MM.1S (cell line): ENCODE measurements at regions not wholly inside any gene's neighbourhood (a gene's known extent, or its start where the extent isn't known, plus 50 kb on each side); places are given as distances from the start of the nearest gene placed in this dataset.

ENCODE experiments used
- CTCF ChIP-seq: fragments of 300-600 bp; sonication (generic); IDR thresholded peaks from 2 replicates; pipeline ENCODE4 v1.5.1; 2016; ENCODE audit warnings: antibody characterized with exemption, low read length, mixed read lengths
- EZH2 ChIP-seq: fragments of 300-600 bp; sonication (generic); optimal IDR thresholded peaks from 2 replicates; pipeline ENCODE3; 2017; ENCODE audit warnings: low read depth, mild to moderate bottlenecking, antibody characterized with exemption, low read length, mixed read lengths

- TF ChIP-seq CTCF = no peak
- no peak for TF ChIP-seq EZH2
Measured at GRCh38 chr20:47887064-47887463, 101.8 kb upstream of the SULF2 start.
